NCI-H748 (cell line): ENCODE measurements at regions not wholly inside any gene's neighbourhood (a gene's known extent, or its start where the extent isn't known, plus 50 kb on each side); places are given as distances from the start of the nearest gene placed in this dataset.

Experiments
- DNase-seq: peaks from one replicate; lab custom pipeline; 2025; ENCODE audit not compliant: unreplicated experiment; lab: John Stamatoyannopoulos, UW

DNA sequence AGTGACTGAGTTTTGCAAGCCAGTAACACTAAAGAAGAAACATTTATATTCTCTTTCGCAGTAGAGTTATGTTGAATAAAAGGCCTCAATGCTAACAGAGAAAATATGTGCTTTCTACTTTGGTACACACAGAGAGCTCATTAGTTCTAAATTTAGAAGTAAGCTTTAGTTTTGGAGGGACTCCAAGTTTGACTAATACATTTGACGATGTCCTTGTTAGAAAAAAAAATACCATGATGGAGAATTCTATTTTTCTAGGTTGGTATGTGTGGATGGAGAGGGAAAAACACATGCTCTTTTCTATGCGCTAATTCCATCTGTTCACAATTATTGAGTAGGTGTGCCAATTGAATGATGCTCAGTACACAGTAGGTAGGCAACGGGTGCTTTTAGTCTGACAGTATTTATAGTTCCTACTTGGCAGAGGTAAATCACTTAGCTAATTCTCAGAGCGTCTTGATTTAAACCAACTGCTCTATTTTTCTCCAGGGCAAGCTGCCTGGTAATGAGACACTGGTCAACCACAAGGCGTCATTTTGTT lies 327.2 kb upstream of the AKR1E2 start:
- no peak for DNase-seq

DNA sequence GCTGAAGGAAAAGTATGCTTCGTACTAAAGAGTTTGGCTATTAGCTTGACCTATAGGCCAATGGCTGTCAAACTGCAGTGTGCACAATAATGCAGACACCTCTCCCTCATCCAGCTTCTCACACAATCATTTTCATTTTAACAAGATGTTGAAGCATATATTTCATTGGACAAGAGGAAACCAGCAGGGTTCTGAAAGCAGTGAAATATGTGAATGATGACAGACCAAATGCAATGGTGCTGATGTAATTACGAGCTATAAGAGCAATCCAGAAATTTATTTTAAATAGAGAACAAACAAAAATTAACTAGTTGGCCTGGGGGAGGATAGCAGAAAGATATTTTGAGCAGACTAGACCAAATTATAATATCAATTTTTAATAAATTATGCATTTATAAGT lies 331.5 kb upstream of the AKR1E2 start:
- no peak for DNase-seq

DNA sequence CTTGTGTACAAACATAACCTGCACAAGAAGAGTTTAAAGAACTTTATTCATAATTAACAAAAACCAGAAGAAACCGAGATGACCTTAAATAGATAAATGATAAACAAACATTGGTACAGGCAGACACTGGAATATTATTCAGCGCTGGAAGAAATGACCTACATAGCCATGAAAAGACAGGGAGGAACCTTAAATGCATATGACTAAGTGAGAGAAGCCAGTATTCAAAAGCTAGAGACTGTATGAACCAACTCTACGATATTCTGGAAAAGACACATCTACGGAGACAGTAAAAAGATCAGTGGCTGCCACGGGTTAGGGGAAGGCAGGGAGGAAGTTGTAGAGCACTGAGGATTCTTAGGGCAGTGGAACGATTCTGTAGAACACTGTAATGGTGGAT lies 333.8 kb upstream of the AKR1E2 start:
- DNase-seq: no peak

DNA sequence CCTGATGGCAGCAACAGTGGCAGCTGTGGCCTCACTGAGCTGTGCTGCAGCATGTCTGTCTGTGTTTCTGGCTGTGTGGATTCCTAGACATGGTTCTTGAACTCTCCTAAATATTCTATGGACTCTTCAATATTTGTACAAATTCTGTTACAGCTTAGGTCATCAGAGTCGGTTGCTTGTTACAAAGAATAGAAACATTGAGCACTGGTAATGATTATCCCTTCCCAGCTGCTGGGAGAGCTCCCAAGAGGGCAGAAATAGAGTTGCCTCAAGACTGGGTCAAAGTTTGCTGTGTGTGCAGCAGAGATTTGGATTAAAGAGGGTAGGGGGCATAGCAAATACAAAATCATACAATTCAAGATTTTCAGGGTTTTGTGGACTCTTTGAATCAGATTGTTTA lies 337.1 kb upstream of the AKR1E2 start:
- no peak for DNase-seq

DNA sequence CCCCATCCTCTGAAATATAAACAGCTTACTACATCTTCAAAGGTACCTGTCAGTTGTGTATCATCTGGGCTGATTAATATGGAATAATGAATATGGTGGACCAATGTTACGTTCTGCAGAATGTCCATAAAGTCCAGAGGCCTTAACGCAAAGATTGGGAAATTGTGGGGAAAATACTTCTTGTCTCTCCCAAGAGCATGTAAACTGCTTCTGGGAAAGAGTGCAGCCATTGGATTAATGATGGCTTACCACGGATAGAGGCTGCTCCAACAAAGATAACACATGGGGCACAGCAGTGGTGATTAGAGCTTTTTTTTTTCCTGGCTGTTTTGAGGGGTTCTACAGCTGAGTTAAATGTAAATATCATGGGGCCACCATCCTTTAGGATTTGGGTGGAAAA lies 340.4 kb upstream of the AKR1E2 start:
- no peak for DNase-seq

DNA sequence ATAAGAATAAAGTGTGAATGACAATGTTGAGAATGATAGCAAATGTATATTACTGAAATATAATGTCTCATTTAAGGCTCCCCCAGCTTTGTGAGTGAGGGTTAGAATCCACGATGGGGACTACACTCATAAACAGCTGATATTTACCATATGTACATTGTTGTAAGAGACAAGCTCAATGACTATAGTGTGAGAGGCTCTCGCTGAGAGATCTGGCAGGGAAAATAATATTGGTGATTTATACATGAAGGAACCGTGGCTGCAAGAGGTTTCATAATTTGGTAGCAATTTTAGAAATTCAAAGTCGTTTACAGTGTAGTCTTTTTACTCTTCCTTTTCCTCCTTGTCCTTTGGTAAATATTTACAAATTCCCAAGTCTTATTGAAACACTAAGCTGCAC lies 342.2 kb upstream of the AKR1E2 start:
- no peak for DNase-seq

- DNase-seq: no peak
These were observed 343.3 kb upstream of the AKR1E2 start for GRCh38 chr10:4482659-4483058.

GRCh38 chr10:4481192-4481591 lies 344.8 kb upstream of the AKR1E2 start:
- no peak for DNase-seq

GRCh38 chr10:4479342-4479741 lies 346.7 kb upstream of the AKR1E2 start:
- DNase-seq: no peak

GRCh38 chr10:4477664-4478063 lies 348.3 kb upstream of the AKR1E2 start:
- peak; percentile 9 for DNase-seq

GRCh38 chr10:4475827-4476490 lies 350.0 kb upstream of the AKR1E2 start:
- DNase-seq: no peak

DNA sequence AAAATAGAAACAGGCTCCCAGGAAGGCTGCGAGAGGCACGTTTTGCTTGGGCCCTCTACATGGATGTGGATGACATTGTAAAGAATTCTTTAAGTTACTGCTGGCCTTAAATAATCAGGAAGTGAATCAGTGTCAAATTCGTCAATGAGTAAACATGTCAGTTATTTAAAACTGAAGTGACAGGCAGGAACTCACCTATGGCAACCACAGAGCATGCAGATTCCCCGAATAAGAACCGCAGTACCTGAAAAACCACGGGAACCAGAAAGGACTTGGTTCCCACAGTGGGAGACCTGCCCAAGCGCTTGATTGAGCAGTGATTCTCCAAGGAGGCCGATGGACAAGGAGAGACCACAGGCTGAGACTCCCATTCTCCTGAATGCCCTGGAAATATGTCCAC lies 351.2 kb upstream of the AKR1E2 start:
- no peak for DNase-seq

DNA sequence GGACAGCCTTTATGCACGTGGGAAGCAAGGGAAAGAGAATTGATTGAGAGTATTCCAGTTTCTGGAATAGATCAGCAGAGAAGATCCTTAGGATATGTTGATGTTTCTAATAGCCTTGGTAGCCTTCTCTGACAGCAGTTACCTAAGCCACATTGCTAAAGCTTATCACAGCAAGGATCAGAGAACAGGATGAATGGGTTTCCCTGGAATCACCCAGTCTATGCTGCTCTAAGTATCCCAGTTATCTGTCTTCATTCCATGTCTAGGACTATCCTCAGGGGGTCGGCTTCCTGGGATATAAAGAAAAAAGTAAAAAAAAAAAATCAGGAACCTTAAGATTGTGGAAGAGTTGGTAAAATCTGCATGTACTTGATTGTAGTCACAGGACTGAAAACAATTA lies 352.0 kb upstream of the AKR1E2 start:
- no peak for DNase-seq

DNA sequence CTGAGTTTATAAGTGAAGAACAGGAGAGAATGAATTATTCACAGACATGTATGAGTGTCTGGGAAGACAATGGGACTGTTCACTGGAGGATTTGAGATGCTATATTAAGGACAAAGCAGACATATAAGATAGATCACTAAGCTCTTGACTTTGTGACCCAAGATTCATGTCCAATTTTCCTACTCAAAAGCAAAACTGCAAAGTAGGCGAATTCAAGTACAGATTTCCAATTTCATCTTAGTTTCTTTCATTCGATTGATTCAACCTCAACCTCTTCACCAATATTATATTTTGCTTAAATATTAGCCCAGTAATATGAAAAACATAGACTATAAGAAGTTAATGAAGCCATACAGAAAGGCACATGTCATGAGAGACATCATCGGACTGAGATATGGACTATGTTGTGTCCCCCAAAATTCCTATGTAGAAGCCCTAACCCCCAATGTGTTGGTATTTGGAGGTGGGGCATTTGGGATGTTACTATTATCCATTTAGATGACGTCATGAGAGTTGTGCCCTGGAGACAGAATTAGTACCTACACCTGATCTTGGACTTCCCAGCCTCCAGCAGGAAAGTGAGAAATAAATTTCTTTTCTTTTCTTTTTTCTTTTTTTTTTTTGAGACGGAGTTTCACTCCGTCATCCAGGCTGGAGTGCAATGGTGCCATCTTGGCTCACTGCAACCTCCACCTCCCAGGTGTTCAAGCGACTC lies 353.7 kb upstream of the AKR1E2 start:
- no peak for DNase-seq

DNA sequence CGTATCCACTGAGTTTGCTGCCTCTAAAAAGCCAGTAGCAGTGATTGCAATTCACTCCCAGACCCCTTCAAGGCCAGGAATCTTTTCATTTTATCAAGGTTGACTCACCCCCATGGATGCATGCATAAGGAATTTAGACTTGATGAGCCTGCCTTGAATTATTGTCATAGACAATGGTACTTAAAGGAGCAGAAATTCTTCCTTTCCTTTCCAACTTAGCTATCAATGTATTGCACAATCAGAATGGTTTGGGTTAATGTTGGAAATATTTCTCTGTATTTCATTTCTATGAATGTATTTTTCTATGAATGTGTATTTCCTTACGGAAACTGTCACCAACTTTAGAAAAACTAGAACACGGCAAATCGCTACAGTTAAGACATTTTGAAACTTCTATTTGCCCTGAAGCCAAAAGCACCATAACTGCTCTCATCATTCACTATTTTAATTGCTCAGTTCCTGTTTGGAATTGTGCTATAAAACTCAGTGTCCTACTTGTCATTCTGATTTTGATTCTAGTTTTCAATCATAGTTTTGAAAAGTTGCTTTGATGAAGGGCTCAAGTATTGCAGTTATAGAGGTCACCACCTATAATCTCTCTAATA lies 355.7 kb upstream of the AKR1E2 start:
- DNase-seq: no peak

- DNase-seq: no peak
These were observed 358.5 kb upstream of the AKR1E2 start for GRCh38 chr10:4467481-4467880.

- DNase-seq: no peak
These were observed 365.7 kb upstream of the AKR1E2 start for GRCh38 chr10:4460267-4460666.

GRCh38 chr10:4459531-4459930 lies 366.5 kb upstream of the AKR1E2 start:
- no peak for DNase-seq

DNA sequence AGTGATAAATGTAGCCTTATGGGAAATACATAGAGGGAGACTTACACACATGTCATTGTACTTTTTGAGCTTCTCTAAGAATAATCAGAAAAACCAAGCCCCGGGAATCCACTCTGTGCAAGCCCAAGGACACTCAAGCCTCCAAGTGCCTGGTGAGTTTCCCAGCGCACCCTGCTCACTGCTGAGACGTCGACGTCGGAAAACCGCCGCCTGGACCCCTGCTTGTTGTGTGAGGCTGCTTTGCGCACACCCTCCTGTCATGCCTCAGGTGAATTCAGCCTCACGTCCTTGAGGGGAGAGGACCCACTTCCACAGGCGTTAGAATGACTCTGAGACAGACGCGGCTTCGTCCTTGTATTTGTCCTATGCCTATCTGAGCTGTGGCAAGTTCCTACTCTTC lies 368.4 kb upstream of the AKR1E2 start:
- DNase-seq: peak; percentile 31

- DNase-seq: no peak
These were observed 369.2 kb upstream of the AKR1E2 start for GRCh38 chr10:4456776-4457175.

- peak; percentile 72 for DNase-seq
These were observed 369.7 kb upstream of the AKR1E2 start for GRCh38 chr10:4456279-4456678.

GRCh38 chr10:4453950-4454349 lies 372.1 kb upstream of the AKR1E2 start:
- DNase-seq: no peak
